Right ventricle myocardium superior (tissue), 1 donor: ENCODE measurements at regions not wholly inside any gene's neighbourhood (a gene's known extent, or its start where the extent isn't known, plus 50 kb on each side); places are given as distances from the start of the nearest gene placed in this dataset.

Experiments
- ATAC-seq: fragments of 200-7000 bp; cut with Tn5 transposase; one replicate; pipeline ENCODE4 v1.9.1; 2020; ENCODE audit warnings: mild to moderate bottlenecking; ENCODE audit not compliant: poor library complexity
- DNase-seq: peaks from one replicate; pipeline ENCODE4 v3.0.0-alpha.2; 2020
- intact Hi-C: fragments of 100-400 bp; cut with DNase I; formaldehyde crosslinking; loops from one replicate; pipeline ENCODE4 v1.11.2; 2022
- donor health status: DM: no; HTN: yes; CAD: no; lungs with severe emphysema.

GRCh38 chr16:87552072-87552718 lies 50.1 kb upstream of the JPH3 start:
- no peak for DNase-seq
- intact Hi-C loops: loop anchor here (10.0 kb wide), 2 partner anchors 83 to 137 kb away; no protein-coding TSS in a partner anchor
- no peak for ATAC-seq

- ATAC-seq (no peak), DNase-seq (no peak)
- intact Hi-C loops: loop anchor here (10.0 kb wide), 2 partner anchors 83 to 137 kb away; no protein-coding TSS in a partner anchor
Observed at GRCh38 chr16:87551487-87551886, 50.8 kb upstream of the JPH3 start.

- DNase-seq: peak; percentile 71
- peak; percentile 57 for ATAC-seq
- intact Hi-C loops: loop anchor here (10.0 kb wide), 2 partner anchors 84 to 136 kb away; no protein-coding TSS in a partner anchor
Observed at GRCh38 chr16:87550495-87550961, 51.8 kb upstream of the JPH3 start.

GRCh38 chr16:87549627-87550494 lies 52.4 kb upstream of the JPH3 start:
- ATAC-seq: no peak
- intact Hi-C loops: loop anchor here (10.0 kb wide), 2 partner anchors 85 to 135 kb away; no protein-coding TSS in a partner anchor
- no peak for DNase-seq

GRCh38 chr16:87548046-87548445 lies 54.3 kb upstream of the JPH3 start:
- ATAC-seq (no peak), DNase-seq (no peak)
- intact Hi-C loops: no loop called here

- ATAC-seq (no peak), DNase-seq (no peak)
- intact Hi-C loops: no loop called here
Observed at GRCh38 chr16:87543436-87544191, 50.8 kb upstream of the ZCCHC14 start.

- no peak for ATAC-seq
- intact Hi-C loops: no loop called here
- DNase-seq: no peak
Observed at GRCh38 chr16:87542531-87543102, 49.8 kb upstream of the ZCCHC14 start.
